HCT116 (cell line): ENCODE measurements at regions not wholly inside any gene's neighbourhood (a gene's known extent, or its start where the extent isn't known, plus 50 kb on each side); places are given as distances from the start of the nearest gene placed in this dataset.

ENCODE experiments used
- ATAC-seq: fragments of 200-7000 bp; cut with Tn5 transposase; 2 replicates; pipeline ENCODE4 v1.9.1; 2020; ENCODE audit warnings: mild to moderate bottlenecking, moderate library complexity
- BruUV-seq: library from RNA; stranded (reverse); fragments of 400-500 nt; replicated peaks from 2 replicates; lab custom pipeline; 2021; lab: Mats Ljungman, UMichigan
- CTCF ChIA-PET: fragments of 300-600 bp; sonication (Branson Sonifier 250); formaldehyde crosslinking; loops from one replicate; lab custom pipeline; 2021; ENCODE audit warnings: antibody characterized with exemption; lab: Charles Lee
- POLR2A ChIA-PET: fragments of 300-600, 350-600 bp; sonication (Branson Sonifier 250); formaldehyde crosslinking; loops from one replicate; lab custom pipeline; 2021; ENCODE audit warnings: antibody characterized with exemption; lab: Charles Lee
- RAD21 ChIA-PET, 2 experiments: fragments of 300-600 bp; sonication (Branson Sonifier 250); formaldehyde crosslinking; loops; one replicate each; lab custom pipeline; 2023; ENCODE audit warnings: low total read pairs in 2 of 2; ENCODE audit not compliant: uncharacterized antibody in 2 of 2, unreplicated experiment in 2 of 2, low non-redundant PET in 1 of 2; lab: Charles Lee
- DNase-seq: peaks from one replicate; pipeline ENCODE4 v3.0.0-alpha.2; 2010; ENCODE audit warnings: low read depth, low spot score
- H2AFZ ChIP-seq: fragments of 200-600 bp; shearing (Covaris generic), sonication (generic); 2 replicates; pipeline ENCODE4 v1.6.1; 2017; ENCODE audit warnings: low read depth, mixed run types, mixed read lengths, antibody characterized with exemption, low read length; ENCODE audit not compliant: poor library complexity, severe bottlenecking
- H3K27ac ChIP-seq: 2 replicates; pipeline ENCODE4 v1.5.1; 2012; ENCODE audit warnings: low read depth, low read length
- H3K27me3 ChIP-seq: fragments of 200-600 bp; sonication (generic); 2 replicates; pipeline ENCODE4 v1.6.1; 2016; ENCODE audit warnings: mixed run types, low read length, mixed read lengths; ENCODE audit not compliant: insufficient read depth
- H3K36me3 ChIP-seq, 2 experiments: fragments of 200-500 bp in 1 of 2; fragments of 200-600 bp in 1 of 2; sonication (Bioruptor generic) in 1 of 2; sonication (generic) in 1 of 2; 2 replicates each; pipeline versions ENCODE4 v1.5.1 to v1.6.1; 2014 to 2016; ENCODE audit warnings: low read length in 2 of 2, inconsistent platforms in 1 of 2, mixed read lengths in 1 of 2, mixed run types in 1 of 2; ENCODE audit not compliant: insufficient read depth in 2 of 2, control insufficient read depth in 1 of 2
- H3K4me1 ChIP-seq, 2 experiments: fragments of 200-600 bp in 1 of 2; sonication (generic) in 1 of 2; 2 replicates each; pipeline versions ENCODE4 v1.5.1 to v1.6.1; 2012 to 2017; ENCODE audit warnings: low read length in 2 of 2, inconsistent platforms in 1 of 2, mild to moderate bottlenecking in 1 of 2, mixed read lengths in 1 of 2, mixed run types in 1 of 2, moderate library complexity in 1 of 2; ENCODE audit not compliant: insufficient read depth in 2 of 2, control insufficient read depth in 1 of 2
- H3K4me2 ChIP-seq: fragments of 200-600 bp; sonication (generic); 2 replicates; pipeline ENCODE4 v1.6.1; 2017; ENCODE audit warnings: mixed run types, low read length, mixed read lengths
- H3K4me3 ChIP-seq, 2 experiments: fragments of 200-600 bp in 1 of 2; sonication (generic) in 1 of 2; replicated peaks in 1 of 2; 2 replicates each; pipeline ENCODE4 v1.5.1; 2011 to 2016; ENCODE audit warnings: low read length in 2 of 2, control low read depth in 1 of 2, low read depth in 1 of 2, mild to moderate bottlenecking in 1 of 2, mixed read lengths in 1 of 2, mixed run types in 1 of 2
- H3K79me2 ChIP-seq: fragments of 200-600 bp; sonication (generic); 2 replicates; pipeline ENCODE4 v1.6.1; 2017; ENCODE audit warnings: mild to moderate bottlenecking, mixed run types, low read length, moderate library complexity, mixed read lengths; ENCODE audit not compliant: insufficient read depth
- H3K9ac ChIP-seq: fragments of 200-600 bp; sonication (generic); 2 replicates; pipeline ENCODE4 v1.6.1; 2016; ENCODE audit warnings: low read length, mixed read lengths
- H3K9me2 ChIP-seq: fragments of 200-600 bp; sonication (generic), shearing (Covaris generic); 2 replicates; pipeline ENCODE4 v1.6.1; 2017; ENCODE audit warnings: mixed run types, mild to moderate bottlenecking, moderate library complexity; ENCODE audit not compliant: insufficient read depth
- H3K9me3 ChIP-seq, 2 experiments: fragments of 200-500 bp in 1 of 2; fragments of 200-600 bp in 1 of 2; sonication (Bioruptor generic) in 1 of 2; sonication (generic) in 1 of 2; 2 replicates each; pipeline ENCODE4 v1.6.1; 2014 to 2017; ENCODE audit warnings: low read length in 2 of 2, mixed read lengths in 2 of 2, inconsistent platforms in 1 of 2, low read depth in 1 of 2, mild to moderate bottlenecking in 1 of 2, mixed run types in 1 of 2, moderate library complexity in 1 of 2; ENCODE audit not compliant: control insufficient read depth in 1 of 2, insufficient read depth in 1 of 2
- H4K20me1 ChIP-seq: fragments of 200-600 bp; sonication (generic), shearing (Covaris generic); 2 replicates; pipeline ENCODE4 v1.6.1; 2017; ENCODE audit warnings: mixed run types, mild to moderate bottlenecking, moderate library complexity; ENCODE audit not compliant: insufficient read depth
- CEBPB ChIP-seq: IDR thresholded peaks from 2 replicates; pipeline ENCODE4 v1.6.1; 2012; ENCODE audit warnings: low read depth
- ELF1 ChIP-seq: IDR thresholded peaks from 2 replicates; pipeline ENCODE4 v1.6.1; 2012; ENCODE audit warnings: low read depth, borderline replicate concordance
- FOSL1 ChIP-seq: IDR thresholded peaks from 2 replicates; pipeline ENCODE4 v1.6.1; 2012; ENCODE audit warnings: low read depth
- intact Hi-C: fragments of 100-400 bp; cut with micrococcal nuclease; formaldehyde crosslinking; loops from 2 replicates; pipeline ENCODE4 v1.10.0; 2022

DNA sequence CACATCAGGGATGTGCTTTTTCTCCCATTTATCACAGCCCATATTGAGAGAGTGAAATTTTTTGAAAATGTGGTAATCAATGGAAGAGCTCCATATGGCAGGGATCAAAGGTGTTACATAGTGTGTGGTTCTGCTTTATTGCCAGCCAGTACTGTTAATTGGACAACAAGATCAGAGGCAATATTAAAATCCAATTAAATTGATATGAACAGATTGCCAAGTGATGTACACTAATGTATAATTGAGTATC is 338.9 kb downstream of the BCL11A start:
- Histone ChIP-seq H3K36me3 (no peaks in the 10 kb centered on the region), H3K27me3 (no peaks in the 10 kb centered on the region), H3K9me3 (no peaks in the 10 kb centered on the region)
- ATAC-seq: no peak
- CTCF ChIA-PET: no interaction called here
- no peak for TF ChIP-seq CEBPB
- no peak for TF ChIP-seq FOSL1
- TF ChIP-seq, all 23 proteins: peak for 0
- no peak for DNase-seq
- ChIA-PET RAD21 (no interaction called here), POLR2A (no interaction called here)
- BruUV-seq: no TSS peak
- intact Hi-C loops: no loop called here
- Histone ChIP-seq H3K9me2 (no peaks in the 10 kb centered on the region), H4K20me1 (no peaks in the 10 kb centered on the region), H2AFZ (no peak overlapping the region), H3K27ac (no peak overlapping the region), H3K4me3 (no peak overlapping the region), H3K4me1 (no peaks in the 10 kb centered on the region), H3K4me2 (no peak overlapping the region), H3K9ac (no peak overlapping the region), H3K79me2 (no peaks in the 10 kb centered on the region)

DNA sequence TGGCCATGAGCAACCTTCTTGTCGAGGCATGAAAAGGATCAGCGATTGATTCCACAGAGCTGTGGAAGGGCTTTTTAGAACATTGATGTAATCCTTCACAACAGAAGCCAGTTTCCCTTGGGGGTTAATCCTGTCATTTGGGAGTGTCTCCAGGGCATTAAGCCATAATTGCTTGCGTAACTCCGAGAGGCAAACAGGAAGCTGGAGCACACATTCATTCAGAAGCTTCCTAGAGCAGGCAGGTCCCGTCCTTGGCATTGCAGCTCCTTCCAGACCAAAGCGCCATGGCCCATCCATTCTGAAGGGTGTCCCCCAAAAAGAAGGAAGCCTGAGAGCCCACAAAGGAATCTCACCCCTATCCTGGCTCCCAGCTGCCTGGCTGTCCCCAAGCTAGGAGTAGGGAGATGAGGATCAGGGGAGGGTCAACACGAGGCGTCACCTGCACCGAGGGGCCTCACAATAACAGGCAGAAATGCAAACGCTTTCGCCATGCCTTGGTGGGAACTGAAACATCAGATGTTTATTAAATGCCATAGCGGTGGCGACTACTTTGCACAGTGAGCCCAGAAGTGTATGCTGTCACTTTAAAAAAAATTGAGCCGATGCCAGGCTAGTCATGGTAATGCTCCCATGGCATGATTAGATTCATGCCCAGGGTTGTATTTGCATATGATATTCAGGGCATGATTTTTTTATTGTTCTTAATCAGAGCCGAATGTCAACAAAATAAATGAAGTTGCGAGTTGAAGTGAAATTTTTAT is 339.4 kb downstream of the BCL11A start:
- no peaks in the 10 kb centered on the region for H3K79me2 ChIP-seq
- no peaks in the 10 kb centered on the region for H3K36me3 ChIP-seq
- no peak overlapping the region for H3K27ac ChIP-seq
- ChIA-PET POLR2A (no interaction called here), CTCF (no interaction called here), RAD21 (no interaction called here)
- no peak for ATAC-seq
- H3K4me3 ChIP-seq: no peak overlapping the region
- no peaks in the 10 kb centered on the region for H3K27me3 ChIP-seq
- TF ChIP-seq ELF1 (no peak), CEBPB (0 out of 2 replicates have a peak, but pooled peaks have one; percentile 32)
- H3K9me2 ChIP-seq: no peaks in the 10 kb centered on the region
- no TSS peak for BruUV-seq
- no peak for DNase-seq
- H4K20me1 ChIP-seq: no peaks in the 10 kb centered on the region
- no peaks in the 10 kb centered on the region for H3K9me3 ChIP-seq
- no peak overlapping the region for H3K4me2 ChIP-seq
- H3K4me1 ChIP-seq: no peaks in the 10 kb centered on the region
- intact Hi-C loops: no loop called here
- no peak overlapping the region for H2AFZ ChIP-seq
- no peak overlapping the region for H3K9ac ChIP-seq
